Neural progenitor cell (in vitro differentiated cells): ENCODE measurements at regions not wholly inside any gene's neighbourhood (a gene's known extent, or its start where the extent isn't known, plus 50 kb on each side); places are given as distances from the start of the nearest gene placed in this dataset.

Experiments
- DNase-seq: peaks from one replicate; pipeline ENCODE4 v3.0.0-alpha.2; 2016; ENCODE audit warnings: low spot score
- H2AFZ ChIP-seq: fragments of 200-600 bp; sonication (generic); replicated peaks from 2 replicates; pipeline ENCODE4 v1.6.1; 2016; ENCODE audit warnings: antibody characterized with exemption
- H3F3A ChIP-seq: fragments of 200-600 bp; sonication (generic); 2 replicates; pipeline ENCODE4 v1.6.1; 2016; ENCODE audit warnings: antibody characterized with exemption, low read depth
- H3K27ac ChIP-seq: fragments of 200-600 bp; sonication (generic); 2 replicates; pipeline ENCODE4 v1.5.1; 2016; ENCODE audit warnings: mild to moderate bottlenecking
- H3K27me3 ChIP-seq: fragments of 200-600 bp; sonication (generic); 2 replicates; pipeline ENCODE4 v1.6.1; 2016; ENCODE audit warnings: mild to moderate bottlenecking, moderate library complexity
- H3K36me3 ChIP-seq: fragments of 200-600 bp; sonication (generic); 2 replicates; pipeline ENCODE4 v1.5.1; 2016
- H3K4me1 ChIP-seq: fragments of 200-600 bp; sonication (generic); 2 replicates; pipeline ENCODE4 v1.6.1; 2016; ENCODE audit warnings: mixed run types
- H3K4me2 ChIP-seq: fragments of 200-600 bp; sonication (generic); 2 replicates; pipeline ENCODE4 v1.6.1; 2016
- H3K4me3 ChIP-seq: fragments of 200-600 bp; sonication (generic); 2 replicates; pipeline ENCODE4 v1.5.1; 2016
- H3K79me2 ChIP-seq: fragments of 200-600 bp; sonication (generic); 2 replicates; pipeline ENCODE4 v1.6.1; 2016; ENCODE audit warnings: low read depth
- H3K9ac ChIP-seq: fragments of 200-600 bp; sonication (generic); 2 replicates; pipeline ENCODE4 v1.6.1; 2016
- H3K9me3 ChIP-seq: fragments of 200-600 bp; sonication (generic); 2 replicates; pipeline ENCODE4 v1.5.1; 2016; ENCODE audit warnings: low read depth
- H4K20me1 ChIP-seq: fragments of 200-600 bp; sonication (generic); 2 replicates; pipeline ENCODE4 v1.6.1; 2016; ENCODE audit warnings: low read depth
- H3K27ac Mint-ChIP-seq: 3 replicates; pipeline ENCODE4 v1.8.0; 2021; ENCODE audit warnings: mixed read lengths
- H3K27me3 Mint-ChIP-seq: 2 replicates; pipeline ENCODE4 v1.8.0; 2022; ENCODE audit warnings: low read depth, mild to moderate bottlenecking, inconsistent platforms, moderate library complexity, mixed read lengths; ENCODE audit not compliant: insufficient read depth
- H3K36me3 Mint-ChIP-seq: 3 replicates; pipeline ENCODE4 v1.8.0; 2021; ENCODE audit warnings: mixed read lengths
- H3K4me1 Mint-ChIP-seq: 3 replicates; pipeline ENCODE4 v1.8.0; 2021; ENCODE audit warnings: mixed read lengths
- H3K4me3 Mint-ChIP-seq: 3 replicates; pipeline ENCODE4 v1.8.0; 2021; ENCODE audit warnings: mild to moderate bottlenecking, moderate library complexity, mixed read lengths
- H3K9me3 Mint-ChIP-seq: 3 replicates; pipeline ENCODE4 v1.8.0; 2020; ENCODE audit warnings: mixed read lengths
- CTCF ChIP-seq: fragments of 200-600 bp; sonication (generic); IDR thresholded peaks from 2 replicates; pipeline ENCODE4 v1.5.1; 2017; ENCODE audit warnings: antibody characterized with exemption, mild to moderate bottlenecking
- EZH2 ChIP-seq: fragments of 200-600 bp; sonication (generic); IDR thresholded peaks from 2 replicates; pipeline ENCODE4 v1.6.1; 2017; ENCODE audit warnings: antibody characterized with exemption, mild to moderate bottlenecking, moderate library complexity
- EZH2phosphoT487 ChIP-seq: fragments of 200-600 bp; sonication (generic); IDR thresholded peaks from 2 replicates; pipeline ENCODE4 v1.6.1; 2017; ENCODE audit warnings: antibody characterized with exemption

DNA sequence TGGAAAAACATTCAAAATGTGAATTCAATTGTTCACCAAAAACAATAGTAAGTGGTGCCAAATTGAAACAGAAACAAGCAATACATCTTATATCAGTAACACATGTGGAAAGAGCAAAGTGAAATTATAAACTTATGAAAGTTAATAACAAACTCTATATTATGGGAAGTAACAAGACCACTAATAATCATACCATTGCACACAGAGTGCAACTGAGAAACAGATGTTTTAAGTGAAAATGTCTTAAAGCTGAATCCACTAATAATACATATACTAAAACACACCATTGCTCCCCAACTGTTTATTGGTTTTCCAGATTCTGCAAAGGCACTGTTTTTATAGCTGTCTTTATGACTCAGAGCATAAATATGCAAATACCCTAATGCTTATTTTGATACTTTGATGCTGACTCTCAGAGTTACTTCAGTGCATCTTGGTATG, 292.3 kb downstream of the RFPL4B start:
- Histone ChIP-seq H3K27me3 (no peaks in the 10 kb centered on the region), H3F3A (no peaks in the 10 kb centered on the region), H3K27ac (no peak overlapping the region), H3K4me1 (no peaks in the 10 kb centered on the region), H3K9me3 (no peaks in the 10 kb centered on the region), H4K20me1 (no peaks in the 10 kb centered on the region), H3K4me2 (no peak overlapping the region), H3K9ac (no peak overlapping the region), H3K36me3 (no peaks in the 10 kb centered on the region), H2AFZ (no peak overlapping the region), H3K79me2 (no peaks in the 10 kb centered on the region), H3K4me3 (no peak overlapping the region)
- no peaks in the 10 kb centered on the region for H3K27me3 Mint-ChIP-seq
- TF ChIP-seq EZH2 (no peak), EZH2phosphoT487 (no peak), CTCF (no peak)
- DNase-seq: no peak
- H3K4me1 Mint-ChIP-seq: no peaks in the 10 kb centered on the region
- H3K4me3 Mint-ChIP-seq: no peak overlapping the region
- no peaks in the 10 kb centered on the region for H3K36me3 Mint-ChIP-seq
- H3K27ac Mint-ChIP-seq: no peak overlapping the region
- peaks cover 4% of the 10 kb centered on the region for H3K9me3 Mint-ChIP-seq

DNA sequence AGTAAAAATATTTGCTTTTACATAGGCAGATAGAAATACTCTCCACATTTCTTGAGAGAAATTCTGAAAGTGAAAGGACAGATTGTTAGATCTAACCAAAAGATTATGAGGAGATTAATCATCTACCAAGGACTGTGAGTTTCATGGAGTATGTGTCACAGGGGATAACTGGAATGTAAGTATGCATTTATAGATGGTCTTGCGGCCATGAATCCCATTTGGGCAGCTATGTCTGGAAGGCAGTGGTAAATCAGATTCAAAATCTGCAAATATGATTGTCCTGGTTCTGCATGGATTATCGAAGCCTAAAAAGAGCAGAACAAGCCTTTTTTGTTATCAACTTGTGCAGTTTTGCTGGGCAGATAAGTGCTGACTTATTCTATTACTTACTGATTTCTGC, 293.8 kb downstream of the RFPL4B start:
- Mint-ChIP-seq H3K27me3 (no peaks in the 10 kb centered on the region), H3K4me1 (no peaks in the 10 kb centered on the region), H3K4me3 (no peak overlapping the region), H3K27ac (no peak overlapping the region), H3K9me3 (no peaks in the 10 kb centered on the region), H3K36me3 (no peaks in the 10 kb centered on the region)
- no peak overlapping the region for H3K9ac ChIP-seq
- H3K4me1 ChIP-seq: no peaks in the 10 kb centered on the region
- H3K36me3 ChIP-seq: no peaks in the 10 kb centered on the region
- H3K4me2 ChIP-seq: no peak overlapping the region
- H3K27ac ChIP-seq: no peak overlapping the region
- H3K79me2 ChIP-seq: no peaks in the 10 kb centered on the region
- DNase-seq: no peak
- no peaks in the 10 kb centered on the region for H3K9me3 ChIP-seq
- H2AFZ ChIP-seq: no peak overlapping the region
- no peak for TF ChIP-seq CTCF
- no peak for TF ChIP-seq EZH2
- no peak for TF ChIP-seq EZH2phosphoT487
- no peak overlapping the region for H3K4me3 ChIP-seq
- no peaks in the 10 kb centered on the region for H3F3A ChIP-seq
- H3K27me3 ChIP-seq: no peaks in the 10 kb centered on the region
- no peaks in the 10 kb centered on the region for H4K20me1 ChIP-seq

GRCh38 chr6:112649853-112650252, 302.7 kb downstream of the RFPL4B start:
- Mint-ChIP-seq H3K27me3 (peaks cover 3% of the 10 kb centered on the region), H3K9me3 (no peaks in the 10 kb centered on the region), H3K4me1 (no peaks in the 10 kb centered on the region), H3K27ac (no peak overlapping the region), H3K4me3 (no peak overlapping the region), H3K36me3 (no peaks in the 10 kb centered on the region)
- no peak for DNase-seq
- no peaks in the 10 kb centered on the region for H3K4me1 ChIP-seq
- H4K20me1 ChIP-seq: no peaks in the 10 kb centered on the region
- H3K9ac ChIP-seq: no peak overlapping the region
- H3F3A ChIP-seq: no peaks in the 10 kb centered on the region
- H3K27ac ChIP-seq: no peak overlapping the region
- H3K27me3 ChIP-seq: no peaks in the 10 kb centered on the region
- TF ChIP-seq EZH2phosphoT487 (no peak), EZH2 (no peak), CTCF (no peak)
- no peak overlapping the region for H2AFZ ChIP-seq
- no peaks in the 10 kb centered on the region for H3K79me2 ChIP-seq
- H3K4me3 ChIP-seq: no peak overlapping the region
- H3K9me3 ChIP-seq: no peaks in the 10 kb centered on the region
- no peak overlapping the region for H3K4me2 ChIP-seq
- H3K36me3 ChIP-seq: no peaks in the 10 kb centered on the region

- H3K27ac Mint-ChIP-seq: no peak overlapping the region
- no peak for DNase-seq
- Histone ChIP-seq H3F3A (no peaks in the 10 kb centered on the region), H3K27ac (no peak overlapping the region), H3K9ac (no peak overlapping the region), H3K79me2 (no peaks in the 10 kb centered on the region), H3K4me3 (no peak overlapping the region), H2AFZ (no peak overlapping the region), H3K4me1 (no peaks in the 10 kb centered on the region), H3K36me3 (no peaks in the 10 kb centered on the region), H3K4me2 (no peak overlapping the region), H3K27me3 (no peaks in the 10 kb centered on the region), H4K20me1 (no peaks in the 10 kb centered on the region), H3K9me3 (no peaks in the 10 kb centered on the region)
- H3K36me3 Mint-ChIP-seq: no peaks in the 10 kb centered on the region
- H3K9me3 Mint-ChIP-seq: no peaks in the 10 kb centered on the region
- no peak overlapping the region for H3K4me3 Mint-ChIP-seq
- TF ChIP-seq CTCF (no peak), EZH2phosphoT487 (no peak), EZH2 (no peak)
- H3K4me1 Mint-ChIP-seq: no peaks in the 10 kb centered on the region
- peaks cover 3% of the 10 kb centered on the region for H3K27me3 Mint-ChIP-seq
Observed at GRCh38 chr6:112651239-112651638, 304.1 kb downstream of the RFPL4B start.
